Limb (tissue), 2 donors: ENCODE measurements at regions not wholly inside any gene's neighbourhood (a gene's known extent, or its start where the extent isn't known, plus 50 kb on each side); places are given as distances from the start of the nearest gene placed in this dataset.
"Not testable (repeated sequence)": the region's sequence is repeated elsewhere in the genome, so short reads cannot be mapped to it uniquely, and the experiment has no call there.

ENCODE experiments used
- DNase-seq, 2 donors: peaks; one replicate each; pipeline ENCODE4 v3.0.0-alpha.2; 2016; ENCODE audit errors: extremely low spot score in 2 of 2

DNA sequence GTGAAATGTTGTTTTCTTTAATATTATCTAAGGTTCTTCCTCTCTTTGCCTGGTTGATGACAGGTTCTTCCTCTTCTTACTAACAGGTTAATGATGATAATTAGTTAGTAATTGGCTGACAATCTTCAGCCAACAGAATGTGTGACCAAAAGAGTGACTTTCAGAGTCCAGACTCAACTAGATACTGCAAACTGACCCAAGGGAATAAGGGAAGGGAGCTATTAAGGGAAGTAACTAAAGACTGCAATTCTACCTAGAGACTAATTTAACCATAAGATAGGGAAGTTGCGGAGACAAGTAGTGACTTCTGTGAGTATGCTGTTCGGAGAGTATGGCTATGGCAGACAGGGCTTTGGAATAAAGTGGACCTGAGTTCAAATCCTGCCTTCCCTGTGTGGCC is 127.3 kb upstream of the TACR1 start:
- no peak for DNase-seq

DNA sequence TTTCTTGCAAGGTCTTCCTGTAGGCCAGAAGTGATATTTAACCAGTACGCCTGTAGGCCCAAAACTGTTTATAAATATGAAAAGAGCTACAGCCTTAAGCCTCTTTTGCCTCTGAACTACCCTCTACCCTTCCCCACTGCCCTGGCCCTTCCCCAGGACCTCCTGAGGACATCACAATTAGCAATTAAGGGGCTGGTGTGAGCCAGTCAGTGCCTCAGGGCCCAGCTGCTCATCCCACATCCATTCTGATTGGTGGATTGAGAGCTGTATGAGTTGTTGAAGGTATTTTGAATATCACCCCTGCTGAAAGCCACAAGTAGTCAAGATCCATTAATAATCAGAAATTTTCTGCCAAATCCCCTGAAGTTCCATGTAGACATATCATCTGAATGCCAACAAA is 126.3 kb upstream of the TACR1 start:
- no peak for DNase-seq

DNA sequence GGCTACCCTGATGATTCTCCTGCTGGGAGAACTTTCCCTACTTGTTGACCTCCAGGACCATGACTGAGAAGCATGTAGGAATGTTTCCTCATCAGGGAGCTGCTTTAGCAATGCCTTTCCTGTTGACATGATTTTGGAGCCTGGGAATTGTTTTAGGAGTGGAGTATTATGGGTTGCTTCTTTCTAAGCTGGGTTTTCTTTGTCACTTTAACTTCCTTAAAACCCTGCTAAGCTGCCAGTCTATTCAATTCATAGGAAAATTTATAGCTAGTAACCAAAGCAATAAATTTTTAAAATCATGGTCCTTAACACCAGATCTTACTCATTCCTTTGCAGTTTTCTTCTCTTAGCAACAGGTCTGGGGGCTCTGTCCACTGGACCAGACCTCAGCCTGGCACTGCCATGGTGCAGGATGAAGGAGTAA is 125.6 kb upstream of the TACR1 start:
- DNase-seq: no peak

DNA sequence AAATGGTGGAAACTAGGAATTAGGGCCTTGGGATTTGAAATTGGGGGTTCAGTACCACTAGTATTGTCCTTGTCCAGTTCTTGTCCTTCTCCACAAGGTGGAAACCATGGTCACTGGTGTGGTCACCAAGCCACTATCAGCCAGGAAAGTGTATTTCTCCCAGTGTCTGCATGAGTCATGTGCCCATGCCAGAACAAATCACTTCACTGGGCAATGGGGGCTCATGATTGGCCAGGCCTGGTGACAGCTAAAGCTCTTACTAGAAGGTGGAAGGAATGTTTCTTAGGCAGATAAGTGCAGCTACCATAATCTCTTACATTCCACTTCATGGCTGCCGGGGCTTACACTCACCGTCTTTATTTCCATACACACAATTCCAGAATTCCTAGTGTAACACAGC is 124.8 kb upstream of the TACR1 start:
- no peak for DNase-seq

DNA sequence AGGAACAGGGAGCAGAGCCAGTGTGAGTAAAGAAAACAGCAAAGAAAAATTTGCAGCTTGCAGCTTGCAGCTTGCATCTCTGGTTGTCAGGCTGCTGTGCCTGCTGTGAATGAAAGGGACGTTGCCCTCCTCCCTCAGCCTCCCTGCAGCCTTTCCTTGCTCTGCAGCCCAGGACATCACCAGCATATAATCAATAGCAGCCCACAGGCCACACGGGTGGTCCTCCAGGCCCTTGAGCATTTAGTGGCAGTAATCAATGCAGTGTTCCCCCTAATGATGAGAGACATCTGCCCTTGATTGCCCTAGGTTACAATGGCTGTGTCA is 122.2 kb upstream of the TACR1 start:
- DNase-seq: no peak

DNA sequence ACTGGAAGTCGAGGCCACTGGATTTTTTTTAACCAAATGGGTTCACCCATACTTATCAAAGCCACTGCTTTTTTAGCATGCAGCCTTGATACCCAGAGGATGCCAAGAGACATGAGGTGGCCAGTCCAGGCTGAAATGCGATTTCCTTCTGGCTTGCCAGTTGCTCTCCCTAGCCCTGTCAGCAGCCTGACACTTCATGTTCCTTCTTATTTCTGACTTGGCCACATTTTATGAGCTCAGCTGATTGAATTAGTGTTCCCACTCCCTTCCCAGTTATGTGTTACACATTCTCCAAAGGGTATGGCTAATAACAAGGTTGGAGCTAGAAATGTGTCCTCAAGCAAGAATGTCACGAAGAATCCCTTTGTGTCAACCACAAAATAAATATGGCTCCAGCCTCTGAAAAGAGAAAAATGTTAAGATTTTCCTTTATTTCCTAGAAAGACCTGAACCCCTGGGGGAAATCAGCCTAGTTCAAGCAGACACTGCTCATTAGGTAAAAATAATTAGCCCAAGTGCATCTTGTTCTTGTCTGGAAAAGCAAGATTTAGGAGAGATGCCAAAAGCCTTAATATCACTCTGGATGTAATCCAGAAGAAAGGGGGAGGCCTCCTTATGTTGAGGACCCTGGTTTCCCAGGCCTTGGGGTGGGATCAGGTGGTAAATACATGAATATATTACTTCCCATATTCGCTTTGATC is 121.7 kb upstream of the TACR1 start:
- DNase-seq: no peak

DNA sequence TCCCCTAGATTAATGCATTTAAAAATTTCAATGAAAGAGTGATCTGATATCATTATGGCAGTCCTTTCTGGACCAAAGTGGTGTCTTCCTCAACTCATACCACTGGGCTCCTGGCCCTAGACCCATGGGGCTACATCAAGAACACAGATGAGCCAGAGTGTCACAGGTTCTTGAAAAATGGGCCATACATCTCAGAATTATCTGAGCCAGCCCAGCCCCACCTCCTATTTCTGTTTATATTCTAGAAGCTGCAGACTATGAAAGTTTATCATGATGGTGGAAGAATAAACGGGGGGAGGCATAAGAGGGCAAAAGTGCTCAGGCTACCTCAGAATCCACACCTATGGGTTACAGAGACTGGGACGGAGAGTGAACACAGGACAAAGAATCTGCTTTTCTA is 120.6 kb upstream of the TACR1 start:
- no peak for DNase-seq

DNA sequence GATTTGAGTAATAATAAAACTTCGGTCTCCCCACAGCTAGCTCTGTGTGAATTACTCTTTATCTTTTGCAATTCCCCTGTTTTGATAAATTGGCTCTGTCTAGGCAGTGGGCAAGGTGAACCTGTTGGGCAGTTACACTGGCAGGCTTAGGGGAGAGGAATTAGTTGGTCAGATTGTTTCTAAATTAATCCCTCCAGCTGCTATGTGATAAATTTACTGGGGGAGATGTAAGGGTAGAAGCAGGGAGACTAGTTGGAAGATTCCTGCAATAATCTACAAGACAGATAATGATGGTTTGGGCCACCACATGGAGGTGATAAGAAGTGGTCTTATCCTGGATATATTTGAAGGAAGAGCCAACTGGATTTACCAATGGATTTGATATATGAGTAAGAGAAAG is 118.5 kb upstream of the TACR1 start:
- no peak for DNase-seq

DNA sequence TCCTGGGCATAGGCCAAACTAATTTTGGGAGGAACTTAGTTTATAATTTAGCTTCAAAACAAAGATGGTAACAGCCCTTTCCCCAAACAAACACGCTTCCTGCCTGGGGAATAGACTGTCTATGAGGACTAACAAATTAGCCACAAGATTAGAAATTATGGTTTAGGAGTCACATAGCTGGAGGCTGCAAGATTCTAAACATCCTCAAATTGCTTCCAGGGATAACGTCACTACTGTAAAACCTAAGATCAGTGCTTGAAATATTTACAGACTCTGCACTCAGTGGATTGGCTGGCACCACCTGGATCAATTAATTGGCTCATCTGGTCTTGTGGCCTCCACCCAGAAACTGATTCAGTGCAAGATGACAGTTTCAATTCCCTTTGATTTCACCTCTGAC is 118.0 kb upstream of the TACR1 start:
- no peak for DNase-seq

DNA sequence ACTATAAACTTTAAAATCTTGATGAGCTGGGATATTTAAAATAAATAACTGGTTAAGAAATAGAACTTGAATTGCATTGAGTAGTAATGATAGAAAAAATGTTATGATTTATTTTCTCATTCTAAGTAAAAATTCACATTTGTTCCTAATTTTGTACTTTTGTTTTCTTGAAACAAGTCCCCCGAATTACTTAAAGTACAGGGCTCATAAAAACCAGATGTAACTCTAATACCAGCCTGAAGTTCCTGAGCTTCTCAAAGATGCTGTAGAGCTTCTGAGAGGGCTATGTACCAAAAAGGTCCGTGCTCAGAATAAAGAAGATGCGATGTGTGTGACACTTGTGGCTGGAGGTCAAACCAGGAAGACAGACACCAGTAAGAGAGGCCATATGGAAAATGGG is 116.1 kb upstream of the TACR1 start:
- no peak for DNase-seq

DNA sequence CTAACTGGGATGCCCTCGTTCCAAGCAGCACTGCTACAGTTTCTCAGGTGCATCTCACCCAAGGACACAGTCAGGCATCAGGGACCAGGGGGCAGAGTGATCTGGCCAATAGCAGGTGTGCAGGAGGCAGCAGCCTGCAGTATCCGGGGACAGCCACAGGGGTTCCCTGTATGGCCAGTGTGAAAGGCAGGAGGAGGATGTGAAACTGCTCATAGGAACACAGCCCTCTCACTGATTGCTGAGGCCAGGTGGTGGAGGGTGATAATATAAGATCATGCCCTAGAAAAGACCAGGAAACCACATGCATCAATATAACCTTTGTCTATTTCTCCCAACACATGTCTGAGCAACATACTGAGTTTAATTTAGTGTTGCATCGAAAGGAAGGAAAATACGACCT is 112.7 kb upstream of the TACR1 start:
- DNase-seq: no peak

DNA sequence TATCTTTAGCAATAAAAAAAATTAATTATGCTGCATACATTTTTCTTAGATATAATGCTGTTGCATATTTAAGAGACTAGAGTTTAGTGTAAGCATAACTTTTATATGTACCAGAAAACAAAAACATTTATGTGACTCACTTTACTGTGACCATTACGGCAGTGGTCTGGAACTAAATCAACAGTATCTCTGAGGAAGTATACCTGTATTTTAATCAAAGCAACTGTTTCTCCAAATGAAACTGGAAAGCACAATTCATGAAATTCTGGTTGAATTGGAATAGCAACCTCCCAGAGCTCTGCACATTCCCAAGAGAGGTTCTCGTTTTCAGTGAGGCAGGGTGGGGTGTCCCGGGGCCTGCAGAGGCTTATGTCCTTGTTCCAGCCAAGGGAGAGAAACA is 112.2 kb upstream of the TACR1 start:
- no peak for DNase-seq

DNA sequence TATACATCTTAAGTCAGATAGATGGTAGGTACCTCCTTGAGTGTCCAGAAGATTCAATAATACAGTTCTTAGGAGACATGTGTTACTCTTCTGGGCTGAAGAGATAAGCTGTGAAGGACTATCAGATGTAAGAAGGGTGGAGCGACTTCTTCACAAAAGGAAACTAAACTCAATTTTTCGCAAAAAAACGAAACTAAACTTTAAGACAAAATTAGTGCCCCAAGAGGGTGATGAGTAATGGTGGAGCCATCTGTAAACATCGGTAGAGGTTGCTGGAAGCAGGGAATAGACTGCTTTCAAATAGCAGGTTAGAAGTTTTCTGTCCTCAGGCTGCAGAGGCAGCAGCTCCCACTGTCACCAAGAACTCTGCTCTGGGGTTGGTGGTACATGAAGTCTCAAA is 111.6 kb upstream of the TACR1 start:
- no peak for DNase-seq

DNA sequence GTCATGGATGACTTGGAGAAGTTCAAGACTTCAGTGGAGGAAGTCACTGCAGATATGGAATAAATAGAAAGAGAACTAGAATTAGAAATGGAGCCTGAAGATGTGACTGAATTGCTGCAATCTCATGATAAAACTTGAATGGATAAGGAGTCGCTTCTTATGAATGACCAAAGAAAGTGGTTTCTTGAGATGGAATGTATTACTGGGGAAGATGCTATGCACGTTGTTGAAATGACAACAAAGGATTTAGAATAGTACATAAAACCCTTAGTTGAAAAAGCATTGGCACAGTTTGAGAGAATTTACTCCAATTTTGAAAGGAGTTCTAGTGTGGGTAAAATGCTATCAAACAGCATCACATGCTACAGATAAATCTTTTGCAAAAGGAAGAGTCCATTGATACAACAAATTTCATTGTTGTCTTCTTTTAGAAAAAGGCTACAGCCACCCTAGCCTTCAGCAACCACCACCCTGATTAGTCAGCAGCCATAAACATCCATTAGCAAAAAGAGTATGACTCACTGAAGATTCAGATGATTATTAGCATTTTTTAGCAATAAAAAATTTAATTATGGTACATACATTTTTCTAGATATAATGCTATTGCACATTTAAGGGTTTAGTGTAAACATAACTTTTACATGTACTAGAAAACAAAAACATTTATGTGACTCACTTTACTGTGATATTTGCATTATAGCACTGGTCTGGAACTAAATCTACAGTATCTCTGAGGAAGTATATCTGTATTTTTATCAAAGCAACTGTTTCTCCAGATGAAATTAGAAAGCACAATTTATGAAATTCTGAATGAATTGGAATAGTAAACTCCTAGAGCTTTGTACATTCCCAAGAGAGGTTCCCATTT is 110.5 kb upstream of the TACR1 start:
- no peak for DNase-seq

DNA sequence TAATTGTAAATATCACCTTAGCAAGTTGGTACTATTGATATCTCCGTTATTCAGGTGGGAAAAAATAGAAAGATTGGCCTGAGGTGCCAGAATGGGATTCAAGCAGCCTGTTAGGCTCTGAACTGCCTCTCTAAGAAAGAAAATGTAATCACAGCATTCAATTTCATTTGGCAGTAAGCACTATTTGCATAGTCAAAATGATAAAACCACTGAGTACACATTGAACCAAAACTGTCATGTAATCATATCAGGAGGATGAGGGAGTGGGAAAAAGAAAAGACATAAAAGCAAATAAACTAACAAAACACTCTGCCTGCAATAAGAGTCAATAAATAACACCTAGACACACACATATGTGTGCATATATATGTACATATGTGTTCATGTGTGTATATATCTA is 103.9 kb upstream of the TACR1 start:
- DNase-seq: no peak

DNA sequence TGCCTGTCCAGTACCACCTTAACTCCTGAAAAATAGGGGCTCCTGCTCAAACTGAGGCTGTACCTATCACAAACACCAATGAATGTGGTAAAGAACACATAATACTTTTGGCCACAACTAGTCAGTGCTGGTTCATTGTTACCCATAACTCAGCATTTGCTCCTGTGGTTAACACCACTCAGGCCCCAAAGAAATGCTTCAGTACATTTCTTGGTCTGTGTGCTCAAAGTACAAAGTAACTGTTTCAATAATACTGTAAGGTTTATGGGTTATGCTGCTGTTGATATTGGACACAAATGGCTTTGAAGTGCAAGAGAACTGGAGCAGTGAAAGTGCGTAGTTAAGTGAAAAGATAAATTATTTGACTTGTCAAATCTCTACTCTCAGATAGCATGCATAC is 95.0 kb upstream of the TACR1 start:
- no peak for DNase-seq

DNA sequence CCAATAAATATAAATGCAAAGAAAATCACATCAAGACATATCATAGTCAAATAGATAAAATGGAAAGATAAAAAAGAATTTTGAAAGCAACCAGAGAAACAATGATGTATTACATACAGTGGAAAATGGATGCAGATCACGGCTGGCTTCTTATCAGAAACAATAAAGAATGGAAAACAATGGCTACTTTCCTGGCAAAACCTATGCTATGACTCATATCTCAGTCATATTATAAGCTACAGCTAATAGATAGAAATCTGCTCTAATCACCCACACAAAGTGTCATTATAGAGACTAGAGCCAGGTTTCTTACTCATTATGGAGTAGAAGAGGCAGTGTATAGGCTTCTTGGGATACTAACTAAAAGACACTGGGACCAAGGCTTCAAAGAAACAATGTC is 93.5 kb upstream of the TACR1 start:
- DNase-seq: no peak

DNA sequence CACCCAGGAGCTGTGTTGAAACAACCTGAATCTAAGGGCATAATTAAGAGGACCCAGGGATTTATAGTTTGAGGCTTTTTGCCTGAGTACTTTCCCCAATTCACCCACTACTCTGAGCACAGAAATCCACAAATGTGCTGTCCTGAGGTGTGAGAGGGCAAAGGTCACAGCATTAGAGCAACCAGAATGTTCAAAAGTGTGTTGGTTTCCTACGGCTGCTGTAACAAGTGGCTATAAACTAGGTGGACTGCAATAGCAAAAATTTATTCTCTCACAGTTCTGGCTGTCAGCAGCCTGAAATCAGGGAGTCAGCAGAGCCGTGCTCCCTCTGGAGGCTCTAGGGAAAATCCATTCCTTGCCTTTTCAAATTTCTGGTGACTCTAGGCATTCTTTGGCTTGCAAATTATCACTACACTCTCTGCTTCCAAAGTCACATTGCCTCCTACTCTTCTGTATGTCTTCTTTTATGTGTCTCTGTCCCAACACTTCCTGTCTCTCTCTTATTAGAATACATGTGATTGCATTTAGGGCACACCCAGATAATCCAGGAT is 91.4 kb upstream of the TACR1 start:
- DNase-seq: no peak

DNA sequence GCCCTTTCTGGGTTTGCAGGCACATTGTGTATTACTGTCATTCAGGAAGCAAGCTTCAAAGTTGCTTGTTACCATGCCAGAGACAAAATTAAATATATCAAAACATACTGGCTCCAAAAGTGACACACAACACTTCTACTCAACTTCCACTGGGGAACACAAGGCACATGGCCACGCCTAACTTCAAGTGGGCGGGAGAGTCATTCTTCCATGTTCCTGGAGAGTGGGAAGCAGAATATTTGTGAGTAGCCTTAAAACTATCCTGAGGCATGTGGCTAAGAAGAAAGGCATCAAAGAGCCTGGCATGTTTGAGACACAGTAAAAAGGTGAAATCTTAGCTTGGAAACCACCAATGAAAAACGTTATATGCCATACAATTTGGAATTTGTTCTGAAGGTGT is 90.5 kb upstream of the TACR1 start:
- no peak for DNase-seq

DNA sequence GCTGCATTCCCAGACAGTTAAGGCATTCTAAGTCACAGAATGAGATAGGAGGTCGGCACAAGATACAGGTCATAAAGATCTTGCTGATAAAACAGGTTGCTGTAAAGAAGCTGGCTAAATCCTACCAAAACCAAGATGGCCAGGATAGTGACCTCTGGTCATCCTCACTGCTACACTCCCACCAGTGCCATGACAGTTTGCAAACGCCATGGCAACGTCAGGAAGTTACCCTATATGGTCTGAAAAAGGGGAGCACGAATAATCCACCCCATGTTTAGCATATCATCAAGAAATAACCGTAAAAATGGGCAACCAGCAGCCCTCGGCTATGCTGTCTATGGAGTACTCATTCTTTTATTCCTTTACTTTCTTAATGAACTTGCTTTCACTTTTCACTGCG is 89.9 kb upstream of the TACR1 start:
- DNase-seq: not testable (repeated sequence)

DNA sequence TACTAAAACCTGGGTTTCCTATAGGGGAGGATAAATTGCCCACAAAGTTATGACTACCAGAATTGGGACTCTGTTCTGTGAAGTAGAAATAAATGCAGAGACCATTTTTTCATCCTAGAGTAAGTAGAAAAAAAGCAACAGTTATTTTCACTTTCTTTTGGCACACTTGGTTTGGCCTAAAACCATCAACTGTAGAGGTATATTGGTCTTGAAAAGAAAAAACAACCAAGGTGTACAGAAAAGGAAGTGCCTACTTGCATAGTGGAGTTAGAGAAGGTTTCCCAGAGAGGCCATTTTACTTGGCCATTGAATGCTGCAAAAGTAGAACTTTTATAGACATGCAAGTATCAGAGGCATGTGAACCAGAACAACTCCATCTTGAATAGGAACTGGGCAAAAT is 89.4 kb upstream of the TACR1 start:
- DNase-seq: no peak

DNA sequence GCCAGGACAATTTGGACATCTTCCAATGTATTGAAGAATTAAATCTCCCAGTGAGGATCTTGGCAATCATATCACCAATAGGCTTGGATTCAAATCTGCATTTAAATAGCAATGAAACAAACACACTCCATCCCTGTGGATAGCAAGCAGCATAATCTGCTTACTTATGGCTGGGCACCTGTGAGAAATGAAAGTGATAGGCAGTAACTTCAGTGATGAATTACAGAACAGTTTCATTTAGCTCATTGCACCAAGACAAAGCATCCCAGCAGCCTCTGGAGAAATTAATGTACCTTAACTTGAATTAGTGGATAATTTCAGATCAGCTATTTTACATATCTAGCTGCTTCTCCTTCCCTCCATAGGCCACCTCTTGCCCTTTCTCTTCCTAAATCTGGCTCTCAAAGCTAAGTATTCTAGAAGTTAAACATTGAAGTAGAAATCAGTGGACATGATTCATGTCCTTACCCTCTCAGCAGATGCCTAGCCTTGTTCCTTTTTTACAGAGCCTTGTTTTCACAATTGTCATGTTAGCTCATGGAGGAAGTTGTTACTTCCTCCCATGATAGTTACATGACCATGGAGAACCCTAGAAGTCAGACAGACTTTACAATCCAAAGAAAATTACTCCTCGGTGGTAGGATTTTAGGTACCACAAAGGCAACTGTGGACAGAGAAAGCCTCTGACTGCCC is 88.5 kb upstream of the TACR1 start:
- DNase-seq: no peak
